Hematopoietic multipotent progenitor cell (in vitro differentiated cells): ENCODE measurements at regions not wholly inside any gene's neighbourhood (a gene's known extent, or its start where the extent isn't known, plus 50 kb on each side); places are given as distances from the start of the nearest gene placed in this dataset.

ENCODE experiments used
- DNase-seq, 3 donors: peaks; one replicate each; pipeline ENCODE4 v3.0.0-alpha.2; 2011 to 2015; ENCODE audit warnings: low read depth in 2 of 3, low spot score in 2 of 3

- no peak for DNase-seq
These were observed 105.0 kb upstream of the STK17B start for GRCh38 chr2:196276421-196276820.

DNA sequence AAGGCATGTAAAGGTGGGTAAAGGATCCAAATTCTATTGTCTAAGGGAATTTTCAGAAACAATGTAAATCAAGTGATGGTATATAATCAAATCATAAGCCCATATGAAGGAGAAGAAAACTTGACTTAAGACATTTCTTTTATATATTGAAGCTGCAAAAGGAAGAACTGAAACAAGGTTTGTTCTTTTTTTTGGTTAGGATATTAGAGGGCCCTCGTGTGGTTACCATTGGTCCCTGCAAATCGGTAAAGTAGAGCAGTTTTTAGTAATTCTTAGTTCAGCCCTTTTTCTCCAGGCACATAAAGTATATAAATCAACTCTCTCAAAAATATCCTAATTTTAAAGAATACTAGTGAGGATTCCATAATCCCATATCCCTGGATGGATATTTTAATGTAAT, 105.6 kb upstream of the STK17B start:
- peak in 2 of 3 donors; percentile 54 to 73 for DNase-seq

DNA sequence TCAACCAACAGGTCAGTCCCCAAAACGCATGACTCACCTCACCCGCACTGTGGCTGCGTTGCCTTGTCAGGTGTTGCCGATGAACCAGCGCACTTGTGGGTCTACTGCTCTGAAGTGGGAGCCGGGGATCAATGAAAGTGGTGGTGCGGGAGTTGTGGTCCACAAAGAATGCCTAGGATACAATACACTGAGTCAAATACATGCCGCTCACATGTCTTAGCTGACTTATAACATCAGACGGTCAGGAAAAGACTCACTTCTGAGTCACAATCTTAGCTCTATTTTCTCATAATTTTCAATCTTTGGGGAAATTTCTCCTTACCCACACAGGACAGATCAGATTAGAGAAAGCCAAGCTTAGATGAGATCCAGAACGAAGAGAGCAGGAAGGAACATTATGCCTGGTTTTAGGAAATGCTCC, 107.1 kb upstream of the STK17B start:
- DNase-seq: no peak

- no peak for DNase-seq
These were observed 108.2 kb upstream of the STK17B start for GRCh38 chr2:196279541-196279940.

DNA sequence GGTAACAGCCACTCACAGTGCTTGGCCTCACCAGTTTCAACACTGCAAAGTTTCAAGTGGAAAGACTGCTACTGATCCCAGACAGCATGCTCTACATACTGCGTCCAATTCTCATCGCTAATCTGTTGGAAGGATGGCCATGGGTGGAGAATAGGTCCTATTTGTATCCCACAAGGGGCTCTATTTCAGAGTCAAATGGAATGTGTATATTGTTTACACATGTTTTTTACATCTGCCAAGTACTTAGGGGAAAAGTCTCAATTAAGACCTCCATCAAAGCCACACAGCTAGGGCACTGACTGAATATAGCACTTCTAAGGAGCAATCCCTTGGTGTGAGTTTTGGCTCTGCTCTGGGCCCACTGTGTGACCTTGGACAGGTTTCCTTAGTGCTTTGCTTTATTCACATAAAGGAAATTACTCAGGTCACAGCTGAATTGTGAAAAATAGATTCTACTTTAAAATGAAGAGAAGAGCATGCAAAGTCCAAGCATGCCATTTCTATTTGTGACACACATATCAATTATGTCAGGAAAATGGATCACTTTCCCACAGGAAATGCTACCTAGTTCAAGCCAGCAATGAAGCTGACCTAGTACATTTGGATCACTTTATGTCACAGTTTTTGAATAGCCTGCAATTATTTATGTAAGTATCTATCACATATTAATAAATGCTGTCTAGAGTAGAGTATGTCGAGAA, 112.9 kb upstream of the STK17B start:
- no peak for DNase-seq

- no peak for DNase-seq
These were observed 113.6 kb upstream of the STK17B start for GRCh38 chr2:196284866-196285557.

GRCh38 chr2:196286821-196287220, 115.4 kb upstream of the STK17B start:
- DNase-seq: no peak

- no peak for DNase-seq
These were observed 116.1 kb upstream of the STK17B start for GRCh38 chr2:196287523-196287922.

DNA sequence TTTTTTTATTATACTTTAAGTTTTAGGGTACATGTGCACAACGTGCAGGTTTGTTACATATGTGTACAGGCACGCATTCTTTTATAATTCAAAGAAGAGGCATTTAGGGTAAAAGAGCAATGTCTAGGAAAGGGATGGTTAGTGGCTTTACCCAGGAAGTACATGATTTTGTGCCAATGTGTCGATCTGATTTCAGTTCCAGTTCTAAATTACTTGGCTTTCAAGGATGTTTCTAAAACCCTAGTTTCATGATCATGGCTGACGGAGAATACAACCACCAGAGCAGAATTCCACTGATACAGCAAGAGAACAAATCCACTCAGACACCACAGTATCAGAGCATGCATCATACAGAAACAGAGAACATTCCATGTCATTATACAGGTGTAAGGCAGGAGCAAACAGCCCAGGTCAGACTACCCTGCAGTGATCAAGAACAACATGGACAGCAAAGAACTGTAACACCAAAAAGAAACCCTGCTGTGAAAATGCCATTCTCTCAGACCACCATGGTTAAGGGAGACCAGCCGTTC, 116.7 kb upstream of the STK17B start:
- DNase-seq: no peak

DNA sequence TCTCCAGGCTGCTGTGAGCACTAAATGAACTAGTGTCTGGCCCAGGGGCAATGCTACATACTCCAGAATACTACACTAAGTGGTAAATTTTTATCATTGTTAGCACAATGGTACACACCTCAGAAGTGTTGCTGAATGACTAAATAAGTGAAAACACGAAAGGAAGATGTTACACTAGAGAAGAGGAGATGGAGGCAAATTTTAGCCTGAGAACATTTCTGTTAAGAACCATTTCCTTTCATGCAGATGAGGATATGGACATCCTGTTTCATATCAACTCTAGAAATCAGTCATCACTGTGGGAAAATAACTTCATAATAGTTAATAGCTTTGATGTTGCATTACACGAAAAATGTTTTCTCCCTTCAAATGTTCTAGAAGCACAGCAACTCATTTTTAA, 117.6 kb upstream of the STK17B start:
- no peak for DNase-seq

- no peak for DNase-seq
These were observed 118.8 kb upstream of the STK17B start for GRCh38 chr2:196290136-196290535.

DNA sequence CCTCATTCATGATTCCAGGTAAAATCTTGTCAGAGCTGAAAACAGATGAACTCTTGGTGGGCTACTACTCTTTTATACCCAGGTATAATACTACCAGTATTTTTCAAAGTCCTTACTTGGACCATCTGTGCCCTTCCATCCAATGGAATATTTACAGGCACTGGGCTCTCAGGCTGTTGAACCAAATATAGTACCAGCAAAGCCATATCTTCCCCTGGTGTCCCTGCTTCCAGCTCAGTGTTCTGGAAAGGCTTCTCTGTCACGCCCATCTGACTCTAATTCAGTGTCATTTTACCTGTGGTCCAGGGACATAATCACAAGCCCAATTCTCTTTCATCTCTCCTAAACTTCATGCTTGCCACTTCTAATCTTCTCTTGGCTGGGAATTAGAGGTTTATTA, 119.2 kb upstream of the STK17B start:
- DNase-seq: no peak

- no peak for DNase-seq
These were observed 120.0 kb upstream of the STK17B start for GRCh38 chr2:196291426-196291825.

DNA sequence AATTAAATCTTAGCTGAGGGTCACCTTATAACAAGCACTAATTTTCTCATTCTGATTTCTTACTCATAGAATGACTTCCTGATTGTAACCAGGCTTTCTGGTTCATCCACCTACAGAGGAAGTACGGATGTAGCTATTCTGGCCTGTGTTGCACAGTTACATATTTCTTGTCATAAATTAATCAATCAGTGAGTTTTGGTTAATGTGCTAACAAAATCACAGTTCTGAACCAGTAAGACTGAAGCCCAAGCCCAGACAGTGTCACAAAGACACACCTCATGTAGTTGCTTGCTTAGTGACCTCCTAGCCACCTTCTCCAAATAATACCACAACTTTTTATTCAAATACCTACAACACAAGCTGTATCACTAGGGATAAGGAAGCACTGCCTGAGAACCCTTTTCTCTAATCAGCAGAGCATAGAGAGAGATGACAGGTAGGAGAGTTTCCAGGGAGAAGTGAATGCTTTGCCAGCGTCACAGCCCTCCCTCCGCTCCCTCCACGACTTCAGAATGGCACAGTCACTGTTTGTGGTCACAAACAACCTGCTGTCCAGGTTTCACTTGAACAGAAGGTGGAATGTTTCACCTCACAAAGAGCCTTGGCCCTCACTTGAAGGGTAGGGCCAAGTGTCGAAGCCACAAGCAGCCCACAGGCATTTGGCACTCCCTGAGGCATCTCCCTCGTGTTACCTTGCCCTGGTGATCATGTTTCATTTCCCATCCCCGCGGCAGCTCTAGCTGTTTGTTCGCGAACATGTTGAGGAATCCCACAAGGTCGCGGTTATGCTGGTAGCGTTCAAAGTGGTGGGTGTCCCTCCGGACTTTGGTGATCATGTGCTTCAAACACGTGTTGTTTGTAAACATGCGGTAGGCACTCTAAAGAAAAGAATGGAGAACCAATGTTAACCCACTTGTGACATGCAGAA, 120.8 kb upstream of the STK17B start:
- no peak for DNase-seq

GRCh38 chr2:196293751-196294515, 122.6 kb upstream of the STK17B start:
- no peak for DNase-seq

GRCh38 chr2:196294516-196294909, 123.1 kb upstream of the STK17B start:
- DNase-seq: no peak

DNA sequence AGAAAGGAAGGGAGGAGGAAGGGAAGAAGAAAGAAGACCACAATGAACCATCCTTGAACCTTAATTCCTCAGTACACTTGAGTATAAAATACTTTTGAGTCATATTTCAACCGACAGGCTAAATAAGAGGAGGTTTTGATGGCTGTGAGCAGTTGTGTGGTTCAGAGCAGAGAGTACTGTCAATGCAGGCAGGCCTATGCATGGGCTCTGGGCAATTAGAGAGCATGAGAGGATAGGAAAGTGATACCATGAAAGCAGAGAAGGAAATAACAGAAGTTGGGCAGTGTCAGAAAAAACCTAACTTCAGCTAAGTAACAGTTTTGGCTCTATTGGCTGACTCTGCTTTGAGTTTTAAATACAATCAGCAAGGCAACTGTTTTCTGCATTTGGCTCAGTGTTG, 123.6 kb upstream of the STK17B start:
- DNase-seq: no peak

DNA sequence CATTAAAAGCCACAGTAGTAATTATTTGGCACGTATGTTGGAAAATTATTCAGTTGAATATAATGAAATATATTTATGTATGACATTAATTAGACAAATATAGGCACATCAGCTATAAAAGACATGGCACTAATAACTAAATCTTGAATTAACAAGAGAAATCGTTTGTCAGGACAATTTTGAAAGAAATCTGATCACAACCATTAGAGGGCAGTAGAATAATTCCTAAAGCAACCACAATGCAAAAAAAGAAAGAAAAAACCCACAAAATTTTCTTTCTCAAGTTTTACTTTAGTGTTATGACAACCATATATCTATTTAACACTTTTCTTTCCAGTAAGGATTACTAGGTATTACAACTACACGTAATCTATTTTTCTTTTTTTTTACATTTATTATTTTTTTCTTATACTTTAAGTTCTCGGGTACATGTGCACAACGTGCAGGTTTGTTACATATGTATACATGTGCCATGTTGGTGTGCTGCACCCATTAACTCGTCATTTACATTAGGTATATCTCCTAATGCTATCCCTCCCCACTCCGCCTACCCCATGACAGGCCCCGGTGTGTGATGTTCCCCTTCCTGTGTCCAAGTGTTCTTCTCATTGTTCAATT, 126.8 kb upstream of the STK17B start:
- DNase-seq: peak in 2 of 3 donors; percentile 14 to 56

GRCh38 chr2:196307775-196308305, 136.5 kb upstream of the STK17B start:
- no peak for DNase-seq

GRCh38 chr2:196309691-196310090, 138.3 kb upstream of the STK17B start:
- no peak for DNase-seq
